Brain microvascular endothelial cell (primary cell): ENCODE measurements at regions not wholly inside any gene's neighbourhood (a gene's known extent, or its start where the extent isn't known, plus 50 kb on each side); places are given as distances from the start of the nearest gene placed in this dataset.

Source experiments
- DNase-seq: peaks from one replicate; pipeline ENCODE4 v3.0.0-alpha.2; 2020
- H3K27ac ChIP-seq: fragments of 250-450 bp; sonication (Bioruptor Pico); 2 replicates; pipeline ENCODE4 v1.5.1; 2020; ENCODE audit warnings: mild to moderate bottlenecking, moderate library complexity
- H3K27me3 ChIP-seq: fragments of 250-450 bp; sonication (Bioruptor Pico); replicated peaks from 2 replicates; pipeline ENCODE4 v1.5.1; 2020; ENCODE audit warnings: mild to moderate bottlenecking
- H3K36me3 ChIP-seq: fragments of 250-450 bp; sonication (Bioruptor Pico); replicated peaks from 2 replicates; pipeline ENCODE4 v1.5.1; 2020; ENCODE audit warnings: mild to moderate bottlenecking
- H3K4me3 ChIP-seq: 2 replicates; pipeline ENCODE4 v1.5.1; 2011; ENCODE audit warnings: low read depth, mild to moderate bottlenecking, control low read depth, low read length, moderate library complexity
- CTCF ChIP-seq: IDR thresholded peaks from 2 replicates; pipeline ENCODE4 v1.5.1; 2011; ENCODE audit warnings: low read depth, mild to moderate bottlenecking, moderate library complexity, low read length, control low read depth, inconsistent platforms; ENCODE audit errors: missing control alignments
- in situ Hi-C: cut with HindIII; loops from 2 replicates; pipeline ENCODE4 v1.10.0; 2017; ENCODE audit warnings: low sequenced_read_pairs, low pct_ligation_motif_present

- no peak for DNase-seq
- Histone ChIP-seq H3K27ac (no peak overlapping the region), H3K27me3 (no peaks in the 10 kb centered on the region), H3K36me3 (no peaks in the 10 kb centered on the region), H3K4me3 (no peak overlapping the region)
- in situ Hi-C loops: no loop called here
- no peak for TF ChIP-seq CTCF
Measured at GRCh38 chr6:106884576-106884975, 90.0 kb downstream of the CD24 start.

DNA sequence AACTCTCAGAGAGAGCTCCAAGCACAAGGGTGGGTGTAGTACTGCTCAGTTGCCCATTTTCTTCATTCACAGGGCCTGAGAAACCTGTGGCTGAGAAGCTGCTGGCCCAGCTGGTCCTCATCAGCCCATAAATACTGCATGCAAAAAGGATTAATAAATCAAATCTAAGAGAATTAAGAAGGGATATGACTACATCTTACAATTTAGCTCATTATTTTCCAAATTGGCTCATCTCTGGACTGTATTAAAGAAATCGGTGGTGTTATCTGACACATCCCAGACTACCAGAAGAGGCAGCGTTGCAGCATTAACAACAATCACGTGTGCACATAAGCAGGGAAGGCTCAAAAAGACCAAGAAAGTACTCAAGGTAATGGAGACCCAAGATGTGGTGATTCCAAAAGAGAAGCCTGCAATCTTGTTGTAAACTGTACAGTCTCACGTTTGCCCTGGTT, 90.7 kb downstream of the CD24 start:
- no peak overlapping the region for H3K4me3 ChIP-seq
- no peaks in the 10 kb centered on the region for H3K36me3 ChIP-seq
- in situ Hi-C loops: no loop called here
- TF ChIP-seq CTCF: no peak
- H3K27me3 ChIP-seq: no peaks in the 10 kb centered on the region
- no peak overlapping the region for H3K27ac ChIP-seq
- DNase-seq: no peak

DNA sequence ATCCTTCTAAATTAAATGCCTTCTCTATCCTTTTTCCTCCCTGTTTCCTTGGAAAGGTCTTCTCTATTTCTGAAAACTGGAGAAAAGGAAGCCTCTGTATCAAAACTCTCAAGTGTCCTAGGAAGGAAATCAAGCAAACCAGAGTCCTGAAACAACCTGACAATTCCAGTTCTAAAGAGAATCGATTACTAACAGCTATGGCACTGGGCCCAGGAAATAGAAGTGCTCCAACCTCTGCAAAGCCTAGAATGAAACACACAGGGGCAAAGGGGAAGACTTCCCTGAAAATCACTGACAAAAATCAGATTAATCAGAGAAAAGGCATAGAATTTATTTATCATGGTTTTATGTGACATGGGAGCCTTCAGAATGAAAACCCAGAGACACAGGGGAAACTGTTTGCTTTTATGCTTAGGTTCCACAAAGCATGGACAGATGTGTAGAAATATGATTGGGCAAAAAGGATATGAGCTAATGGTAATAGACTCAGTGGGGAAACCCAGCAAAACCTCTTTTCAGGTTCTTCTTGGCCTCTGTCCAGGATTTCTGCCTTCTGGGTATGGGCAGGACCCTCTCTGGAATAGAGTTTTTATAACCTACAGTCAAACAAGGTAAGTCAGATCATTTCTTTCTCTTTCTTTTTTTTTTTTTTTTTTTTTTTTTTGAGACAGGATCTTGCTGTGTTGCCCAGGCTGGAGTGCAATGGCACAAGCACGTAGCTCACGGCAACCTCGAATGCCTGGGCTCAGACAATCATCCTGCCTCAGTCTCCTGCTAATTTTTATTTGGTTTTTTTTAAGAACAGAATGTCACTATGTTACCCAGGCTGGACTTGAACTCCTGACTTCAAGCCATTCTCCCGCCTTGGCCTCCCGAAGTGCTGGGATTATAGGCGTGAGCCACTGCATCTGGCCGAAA, 91.7 kb downstream of the CD24 start:
- in situ Hi-C loops: no loop called here
- H3K4me3 ChIP-seq: no peak overlapping the region

GRCh38 chr6:106882138-106882537, 92.4 kb downstream of the CD24 start:
- no peak for TF ChIP-seq CTCF
- no peak for DNase-seq
- in situ Hi-C loops: no loop called here
- no peak overlapping the region for H3K27ac ChIP-seq
- H3K36me3 ChIP-seq: no peaks in the 10 kb centered on the region
- H3K27me3 ChIP-seq: no peaks in the 10 kb centered on the region
- no peak overlapping the region for H3K4me3 ChIP-seq

More for the DNA sequence above, 91.7 kb downstream of the CD24 start:
- H3K27ac ChIP-seq: no peak overlapping the region
- no peaks in the 10 kb centered on the region for H3K27me3 ChIP-seq
- TF ChIP-seq CTCF: no peak
- no peaks in the 10 kb centered on the region for H3K36me3 ChIP-seq
- no peak for DNase-seq

DNA sequence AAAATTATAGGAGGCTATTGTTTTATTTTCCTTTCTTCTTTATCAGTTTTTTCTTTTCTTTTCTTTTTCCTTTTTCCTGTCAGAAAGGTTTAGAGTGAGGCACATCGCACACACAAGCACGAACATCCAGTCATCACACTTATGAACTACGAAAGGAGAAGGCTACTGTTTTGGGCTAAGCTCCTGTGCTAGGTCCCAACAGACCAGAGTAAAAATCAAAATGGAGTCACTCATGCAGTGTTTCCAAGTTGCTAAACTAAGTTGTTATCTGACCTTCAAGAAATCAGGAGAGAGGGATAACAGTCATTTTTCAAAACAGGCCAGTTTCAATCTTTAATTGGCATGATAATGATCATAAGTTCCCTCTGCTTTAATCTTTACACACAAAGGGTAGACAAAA, 93.6 kb downstream of the CD24 start:
- Histone ChIP-seq H3K4me3 (no peak overlapping the region), H3K36me3 (no peaks in the 10 kb centered on the region), H3K27ac (no peak overlapping the region), H3K27me3 (no peaks in the 10 kb centered on the region)
- in situ Hi-C loops: no loop called here
- no peak for TF ChIP-seq CTCF
- no peak for DNase-seq
